Gastrocnemius medialis (tissue), 4 donors: ENCODE measurements at regions not wholly inside any gene's neighbourhood (a gene's known extent, or its start where the extent isn't known, plus 50 kb on each side); places are given as distances from the start of the nearest gene placed in this dataset.

Experiments used
- ATAC-seq, 2 donors: fragments of 150-250 bp; one replicate each; pipeline ENCODE4 v1.9.1; 2016
- DNase-seq, 2 donors: peaks; one replicate each; pipeline ENCODE4 v3.0.0-alpha.2; 2019
- H3K27ac ChIP-seq, 4 donors: fragments of 200-600 bp; sonication (generic); 1 replicate in 1 of 4; 2 replicates in 3 of 4; pipeline ENCODE4 v1.5.1; 2016 to 2018; ENCODE audit warnings: mild to moderate bottlenecking in 2 of 4, moderate library complexity in 1 of 4
- H3K27me3 ChIP-seq, 3 donors: fragments of 200-600 bp; sonication (generic) in 2 of 3; 1 replicate in 1 of 3; 2 replicates in 2 of 3; pipeline versions ENCODE4 v1.5.1 to v1.6.0; 2016 to 2019; ENCODE audit warnings: mild to moderate bottlenecking in 1 of 3, moderate library complexity in 1 of 3
- H3K36me3 ChIP-seq, 2 donors: fragments of 200-600 bp; sonication (generic) in 1 of 2; one replicate each; pipeline ENCODE4 v1.5.1; 2017 to 2018
- H3K4me1 ChIP-seq, 2 donors: fragments of 200-600 bp; sonication (generic) in 1 of 2; one replicate each; pipeline ENCODE4 v1.5.1; 2016 to 2017; ENCODE audit warnings: mild to moderate bottlenecking in 2 of 2
- H3K4me3 ChIP-seq, 4 donors: fragments of 200-600 bp; sonication (generic) in 3 of 4; 1 replicate in 1 of 4; 2 replicates in 3 of 4; pipeline ENCODE4 v1.5.1; 2016 to 2019; ENCODE audit warnings: mild to moderate bottlenecking in 2 of 4
- H3K9me3 ChIP-seq, 3 donors: fragments of 200-600 bp; sonication (generic) in 2 of 3; 1 replicate in 1 of 3; 2 replicates in 2 of 3; pipeline ENCODE4 v1.5.1; 2016 to 2019
- POLR2A ChIP-seq, 2 donors: fragments of 450-650 bp; IDR thresholded peaks; one replicate each; pipeline ENCODE4 v1.6.1; 2017; ENCODE audit warnings: antibody characterized with exemption in 2 of 2, mild to moderate bottlenecking in 2 of 2, moderate library complexity in 2 of 2
- in situ Hi-C, 4 donors: fragments of 200-750 bp; cut with MboI; loops; one replicate each; pipeline versions ENCODE4 v1.15.0 to v1.8.0; 2017; ENCODE audit warnings: low sequenced_read_pairs in 4 of 4
- intact Hi-C: fragments of 100-400 bp; cut with DNase I; formaldehyde crosslinking; loops from one replicate; pipeline ENCODE4 v1.15.1; 2023; ENCODE audit warnings: low total_unique reads
- TF ChIP-seq, protein P1 (sequence below), 5 experiments: fragments of 450-650 bp in 3 of 5; fragments of 200-600 bp in 2 of 5; sonication (generic) in 2 of 5; IDR thresholded peaks in 4 of 5; conservative IDR thresholded peaks in 1 of 5; 1 replicate in 4 of 5; 2 replicates in 1 of 5; pipeline ENCODE4 v1.5.1; 2016 to 2019; ENCODE audit warnings: antibody characterized with exemption in 5 of 5, mild to moderate bottlenecking in 3 of 5, moderate library complexity in 3 of 5

- intact Hi-C loops (no loop called here), in situ Hi-C loops (no loop called here)
- TF ChIP-seq, protein P1, sequence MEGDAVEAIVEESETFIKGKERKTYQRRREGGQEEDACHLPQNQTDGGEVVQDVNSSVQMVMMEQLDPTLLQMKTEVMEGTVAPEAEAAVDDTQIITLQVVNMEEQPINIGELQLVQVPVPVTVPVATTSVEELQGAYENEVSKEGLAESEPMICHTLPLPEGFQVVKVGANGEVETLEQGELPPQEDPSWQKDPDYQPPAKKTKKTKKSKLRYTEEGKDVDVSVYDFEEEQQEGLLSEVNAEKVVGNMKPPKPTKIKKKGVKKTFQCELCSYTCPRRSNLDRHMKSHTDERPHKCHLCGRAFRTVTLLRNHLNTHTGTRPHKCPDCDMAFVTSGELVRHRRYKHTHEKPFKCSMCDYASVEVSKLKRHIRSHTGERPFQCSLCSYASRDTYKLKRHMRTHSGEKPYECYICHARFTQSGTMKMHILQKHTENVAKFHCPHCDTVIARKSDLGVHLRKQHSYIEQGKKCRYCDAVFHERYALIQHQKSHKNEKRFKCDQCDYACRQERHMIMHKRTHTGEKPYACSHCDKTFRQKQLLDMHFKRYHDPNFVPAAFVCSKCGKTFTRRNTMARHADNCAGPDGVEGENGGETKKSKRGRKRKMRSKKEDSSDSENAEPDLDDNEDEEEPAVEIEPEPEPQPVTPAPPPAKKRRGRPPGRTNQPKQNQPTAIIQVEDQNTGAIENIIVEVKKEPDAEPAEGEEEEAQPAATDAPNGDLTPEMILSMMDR (IDR thresholded peaks at IDR 0.05 in 4 of 5, conservative IDR thresholded peaks at IDR 0.05 in 1 of 5): no peak
- TF ChIP-seq POLR2A (IDR thresholded peaks at IDR 0.05): no peak
- no peak overlapping the region for H3K4me3 ChIP-seq
- H3K36me3 ChIP-seq: no peaks in the 10 kb centered on the region
- DNase-seq (no peak), ATAC-seq (no peak)
- H3K27ac ChIP-seq: no peak overlapping the region
- no peaks in the 10 kb centered on the region for H3K27me3 ChIP-seq
- H3K4me1 ChIP-seq: no peaks in the 10 kb centered on the region
- no peaks in the 10 kb centered on the region for H3K9me3 ChIP-seq
Measured at GRCh38 chr15:69836048-69836447, 261.7 kb downstream of the TLE3 start.

- Histone ChIP-seq H3K27me3 (no peaks in the 10 kb centered on the region), H3K36me3 (no peaks in the 10 kb centered on the region), H3K27ac (no peak overlapping the region), H3K9me3 (no peaks in the 10 kb centered on the region), H3K4me1 (no peaks in the 10 kb centered on the region), H3K4me3 (no peak overlapping the region)
- in situ Hi-C loops: no loop called here
- no peak for ATAC-seq
- no peak for DNase-seq
- intact Hi-C loops: no loop called here
- no peak for TF ChIP-seq POLR2A (IDR thresholded peaks at IDR 0.05)
- TF ChIP-seq, protein P1 (IDR thresholded peaks at IDR 0.05 in 4 of 5, conservative IDR thresholded peaks at IDR 0.05 in 1 of 5): no peak
Measured at GRCh38 chr15:69836526-69837230, 261.0 kb downstream of the TLE3 start.

DNA sequence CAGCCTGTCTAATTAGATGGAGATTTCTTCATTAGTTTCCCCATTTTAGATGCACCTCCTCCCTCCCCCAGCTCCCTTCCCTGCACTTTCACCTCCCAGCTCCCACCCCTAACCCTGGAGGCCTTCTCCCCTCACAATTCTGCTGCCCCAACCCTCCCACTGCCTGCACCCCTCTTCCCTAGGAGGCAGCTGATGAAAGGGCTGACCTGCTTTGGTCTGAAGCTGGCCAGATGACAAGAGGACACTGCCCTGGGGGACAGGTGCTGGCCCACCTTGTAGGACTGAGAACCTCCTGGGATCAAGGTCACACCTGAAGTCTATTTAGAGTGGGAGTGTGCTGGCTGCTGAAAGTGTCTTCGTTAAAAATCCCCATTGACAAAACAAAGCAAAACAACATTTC is 259.4 kb downstream of the TLE3 start:
- Histone ChIP-seq H3K36me3 (no peaks in the 10 kb centered on the region), H3K9me3 (no peaks in the 10 kb centered on the region), H3K4me3 (no peak overlapping the region), H3K4me1 (no peaks in the 10 kb centered on the region), H3K27me3 (no peaks in the 10 kb centered on the region), H3K27ac (no peak overlapping the region)
- DNase-seq (no peak), ATAC-seq (no peak)
- in situ Hi-C loops (no loop called here), intact Hi-C loops (no loop called here)
- TF ChIP-seq, protein P1 (IDR thresholded peaks at IDR 0.05 in 4 of 5, conservative IDR thresholded peaks at IDR 0.05 in 1 of 5): no peak
- no peak for TF ChIP-seq POLR2A (IDR thresholded peaks at IDR 0.05)

GRCh38 chr15:69838994-69839393 is 258.7 kb downstream of the TLE3 start:
- ATAC-seq: no peak
- in situ Hi-C loops: no loop called here

More at GRCh38 chr15:69838994-69839393, 258.7 kb downstream of the TLE3 start:
- intact Hi-C loops: no loop called here
- Histone ChIP-seq H3K27me3 (no peaks in the 10 kb centered on the region), H3K4me3 (no peak overlapping the region), H3K4me1 (no peaks in the 10 kb centered on the region), H3K27ac (no peak overlapping the region), H3K36me3 (no peaks in the 10 kb centered on the region), H3K9me3 (no peaks in the 10 kb centered on the region)
- no peak for TF ChIP-seq POLR2A (IDR thresholded peaks at IDR 0.05)
- TF ChIP-seq, protein P1 (IDR thresholded peaks at IDR 0.05 in 4 of 5, conservative IDR thresholded peaks at IDR 0.05 in 1 of 5): no peak
- no peak for DNase-seq
